Duodenal mucosa (tissue), 2 donors: ENCODE measurements at regions not wholly inside any gene's neighbourhood (a gene's known extent, or its start where the extent isn't known, plus 50 kb on each side); places are given as distances from the start of the nearest gene placed in this dataset.

Experiments used
- H3K27ac ChIP-seq: one replicate; pipeline ENCODE4 v1.7.0; 2013; ENCODE audit warnings: low read depth, low read length
- H3K27me3 ChIP-seq, 2 donors: one replicate each; pipeline ENCODE4 v1.7.0; 2013; ENCODE audit warnings: low read length in 2 of 2, control low read depth in 1 of 2; ENCODE audit not compliant: insufficient read depth in 2 of 2, control insufficient read depth in 1 of 2
- H3K36me3 ChIP-seq, 2 donors: one replicate each; pipeline ENCODE4 v1.7.0; 2013; ENCODE audit warnings: low read length in 2 of 2, control low read depth in 1 of 2; ENCODE audit not compliant: insufficient read depth in 2 of 2, control insufficient read depth in 1 of 2
- H3K4me1 ChIP-seq, 2 donors: one replicate each; pipeline ENCODE4 v1.7.0; 2013; ENCODE audit warnings: low read length in 2 of 2, control low read depth in 1 of 2; ENCODE audit not compliant: insufficient read depth in 2 of 2, control insufficient read depth in 1 of 2
- H3K4me3 ChIP-seq, 2 donors: one replicate each; pipeline ENCODE4 v1.7.0; 2013; ENCODE audit warnings: low read length in 2 of 2, low read depth in 1 of 2
- H3K9ac ChIP-seq, 2 donors: one replicate each; pipeline ENCODE4 v1.7.0; 2013; ENCODE audit warnings: low read length in 2 of 2, low read depth in 1 of 2
- H3K9me3 ChIP-seq, 2 donors: one replicate each; pipeline ENCODE4 v1.7.0; 2013; ENCODE audit warnings: low read length in 2 of 2, control low read depth in 1 of 2; ENCODE audit not compliant: control insufficient read depth in 1 of 2

GRCh38 chr18:41199212-41199611 is 755.8 kb upstream of the PIK3C3 start:
- H3K9me3 ChIP-seq: peaks cover 2 to 7% of the 10 kb centered on the region in 2 donors
- no peaks in the 10 kb centered on the region for H3K27me3 ChIP-seq
- H3K36me3 ChIP-seq: no peaks in the 10 kb centered on the region
- H3K27ac ChIP-seq: no peak overlapping the region
- no peaks in the 10 kb centered on the region for H3K4me1 ChIP-seq
- H3K4me3 ChIP-seq: no peak overlapping the region
- no peak overlapping the region for H3K9ac ChIP-seq

- Histone ChIP-seq H3K4me3 (no peak overlapping the region), H3K4me1 (no peaks in the 10 kb centered on the region), H3K9ac (no peak overlapping the region), H3K36me3 (no peaks in the 10 kb centered on the region), H3K27ac (no peak overlapping the region), H3K27me3 (no peaks in the 10 kb centered on the region), H3K9me3 (peaks cover 2 to 7% of the 10 kb centered on the region in 2 donors)
These were observed 757.1 kb upstream of the PIK3C3 start for GRCh38 chr18:41197967-41198366.

GRCh38 chr18:41170346-41170745 is 784.7 kb upstream of the PIK3C3 start:
- H3K9me3 ChIP-seq: peaks cover 0 to 4% of the 10 kb centered on the region in 2 donors
- no peak overlapping the region for H3K9ac ChIP-seq
- H3K4me3 ChIP-seq: no peak overlapping the region
- no peaks in the 10 kb centered on the region for H3K4me1 ChIP-seq
- no peaks in the 10 kb centered on the region for H3K36me3 ChIP-seq
- H3K27ac ChIP-seq: no peak overlapping the region
- no peaks in the 10 kb centered on the region for H3K27me3 ChIP-seq

- Histone ChIP-seq H3K27ac (no peak overlapping the region), H3K9me3 (peaks cover 0 to 4% of the 10 kb centered on the region in 2 donors), H3K4me1 (no peaks in the 10 kb centered on the region), H3K9ac (no peak overlapping the region), H3K4me3 (no peak overlapping the region), H3K36me3 (no peaks in the 10 kb centered on the region), H3K27me3 (no peaks in the 10 kb centered on the region)
These were observed 789.4 kb upstream of the PIK3C3 start for GRCh38 chr18:41165625-41166024.

- H3K9ac ChIP-seq: no peak overlapping the region
- H3K4me1 ChIP-seq: no peaks in the 10 kb centered on the region
- H3K27ac ChIP-seq: no peak overlapping the region
- no peaks in the 10 kb centered on the region for H3K27me3 ChIP-seq
- peaks cover 0 to 4% of the 10 kb centered on the region in 2 donors for H3K9me3 ChIP-seq
- no peaks in the 10 kb centered on the region for H3K36me3 ChIP-seq
- H3K4me3 ChIP-seq: no peak overlapping the region
These were observed 792.3 kb upstream of the PIK3C3 start for GRCh38 chr18:41162781-41163180.

- Histone ChIP-seq H3K9ac (no peak overlapping the region), H3K4me1 (no peaks in the 10 kb centered on the region), H3K36me3 (no peaks in the 10 kb centered on the region), H3K27ac (no peak overlapping the region), H3K27me3 (no peaks in the 10 kb centered on the region), H3K9me3 (peaks cover 0 to 4% of the 10 kb centered on the region in 2 donors), H3K4me3 (no peak overlapping the region)
These were observed 792.8 kb upstream of the PIK3C3 start for GRCh38 chr18:41162191-41162590.

- no peaks in the 10 kb centered on the region for H3K4me1 ChIP-seq
- H3K9me3 ChIP-seq: peaks cover 0 to 3% of the 10 kb centered on the region in 2 donors
- no peak overlapping the region for H3K4me3 ChIP-seq
- no peaks in the 10 kb centered on the region for H3K27me3 ChIP-seq
- no peak overlapping the region for H3K27ac ChIP-seq
- no peaks in the 10 kb centered on the region for H3K36me3 ChIP-seq
- no peak overlapping the region for H3K9ac ChIP-seq
These were observed 798.9 kb upstream of the PIK3C3 start for GRCh38 chr18:41155910-41156851.

GRCh38 chr18:41155025-41155424 is 800.0 kb upstream of the PIK3C3 start:
- Histone ChIP-seq H3K27ac (no peak overlapping the region), H3K36me3 (no peaks in the 10 kb centered on the region), H3K4me1 (no peaks in the 10 kb centered on the region), H3K9ac (no peak overlapping the region), H3K27me3 (no peaks in the 10 kb centered on the region), H3K4me3 (no peak overlapping the region), H3K9me3 (peaks cover 0 to 3% of the 10 kb centered on the region in 2 donors)

GRCh38 chr18:41153871-41154270 is 801.2 kb upstream of the PIK3C3 start:
- no peak overlapping the region for H3K27ac ChIP-seq
- no peaks in the 10 kb centered on the region for H3K36me3 ChIP-seq
- no peaks in the 10 kb centered on the region for H3K4me1 ChIP-seq
- no peaks in the 10 kb centered on the region for H3K27me3 ChIP-seq
- H3K9ac ChIP-seq: no peak overlapping the region
- peaks cover 0 to 3% of the 10 kb centered on the region in 2 donors for H3K9me3 ChIP-seq
- H3K4me3 ChIP-seq: no peak overlapping the region

- no peaks in the 10 kb centered on the region for H3K4me1 ChIP-seq
- H3K4me3 ChIP-seq: no peak overlapping the region
- H3K27ac ChIP-seq: no peak overlapping the region
- H3K36me3 ChIP-seq: no peaks in the 10 kb centered on the region
- H3K9ac ChIP-seq: no peak overlapping the region
- H3K27me3 ChIP-seq: no peaks in the 10 kb centered on the region
- H3K9me3 ChIP-seq: peaks cover 0 to 2% of the 10 kb centered on the region in 2 donors
These were observed 804.7 kb upstream of the PIK3C3 start for GRCh38 chr18:41150316-41150715.
